Right renal cortex interstitium (tissue), 3 donors: ENCODE measurements at regions not wholly inside any gene's neighbourhood (a gene's known extent, or its start where the extent isn't known, plus 50 kb on each side); places are given as distances from the start of the nearest gene placed in this dataset.
A peak's percentile ranks its signal among the peaks of the same experiment; 100 is the strongest.
"Not testable (repeated sequence)": the region's sequence is repeated elsewhere in the genome, so short reads cannot be mapped to it uniquely, and the experiment has no call there.

Source experiments
- DNase-seq, 3 donors: peaks; one replicate each; pipeline ENCODE4 v3.0.0-alpha.2; 2013; ENCODE audit warnings: low read depth in 3 of 3, low spot score in 2 of 3

GRCh38 chr3:152578769-152579168 is 256.2 kb upstream of the P2RY1 start:
- DNase-seq = no peak

- DNase-seq = no peak
Measured at GRCh38 chr3:152581951-152582350, 253.0 kb upstream of the P2RY1 start.

- no peak for DNase-seq
Measured at GRCh38 chr3:152583963-152584362, 251.0 kb upstream of the P2RY1 start.

GRCh38 chr3:152586974-152587373 is 248.0 kb upstream of the P2RY1 start:
- no peak for DNase-seq

- DNase-seq = no peak
Measured at GRCh38 chr3:152587861-152588260, 247.1 kb upstream of the P2RY1 start.

- no peak for DNase-seq
Measured at GRCh38 chr3:152589644-152590043, 245.3 kb upstream of the P2RY1 start.

- no peak for DNase-seq
Measured at GRCh38 chr3:152591515-152591914, 243.4 kb upstream of the P2RY1 start.

GRCh38 chr3:152593242-152593641 is 241.7 kb upstream of the P2RY1 start:
- no peak for DNase-seq

GRCh38 chr3:152595975-152596821 is 238.7 kb upstream of the P2RY1 start:
- DNase-seq = peak; percentile 67 to 71 (median 67)

GRCh38 chr3:152596832-152597231 is 238.1 kb upstream of the P2RY1 start:
- not testable (repeated sequence) for DNase-seq

- no peak for DNase-seq
Measured at GRCh38 chr3:152606146-152606545, 228.8 kb upstream of the P2RY1 start.

GRCh38 chr3:152607179-152607578 is 227.8 kb upstream of the P2RY1 start:
- DNase-seq = no peak

GRCh38 chr3:152608696-152609594 is 226.0 kb upstream of the P2RY1 start:
- DNase-seq = no peak

- DNase-seq = no peak
Measured at GRCh38 chr3:152609891-152610290, 225.0 kb upstream of the P2RY1 start.

GRCh38 chr3:152610622-152611021 is 224.3 kb upstream of the P2RY1 start:
- no peak for DNase-seq

GRCh38 chr3:152611905-152612304 is 223.0 kb upstream of the P2RY1 start:
- no peak for DNase-seq

- no peak for DNase-seq
Measured at GRCh38 chr3:152613851-152614250, 221.1 kb upstream of the P2RY1 start.

GRCh38 chr3:152615681-152616080 is 219.2 kb upstream of the P2RY1 start:
- no peak for DNase-seq

GRCh38 chr3:152617609-152618008 is 217.3 kb upstream of the P2RY1 start:
- DNase-seq = no peak

GRCh38 chr3:152618529-152618928 is 216.4 kb upstream of the P2RY1 start:
- DNase-seq = no peak

- DNase-seq = no peak
Measured at GRCh38 chr3:152619691-152620090, 215.2 kb upstream of the P2RY1 start.

- no peak for DNase-seq
Measured at GRCh38 chr3:152620395-152620794, 214.5 kb upstream of the P2RY1 start.
